ENCODE measurements at regions not wholly inside any gene's neighbourhood (a gene's known extent, or its start where the extent isn't known, plus 50 kb on each side); places are given as distances from the start of the nearest gene placed in this dataset.

- DNase-seq, result no peak
Observed at GRCh38 chr7:52980129-52980528, 55.3 kb upstream of the POM121L12 start.

- no peak for DNase-seq
Observed at GRCh38 chr7:52973126-52973525, 62.3 kb upstream of the POM121L12 start.

GRCh38 chr7:52962402-52963076 is 72.9 kb upstream of the POM121L12 start:
- no peak for DNase-seq

- no peak for DNase-seq
Observed at GRCh38 chr7:52961084-52961483, 74.3 kb upstream of the POM121L12 start.

- no peak for DNase-seq
Observed at GRCh38 chr7:52959878-52960660, 75.4 kb upstream of the POM121L12 start.

GRCh38 chr7:52959336-52959735 is 76.1 kb upstream of the POM121L12 start:
- no peak for DNase-seq

GRCh38 chr7:52958621-52959140 is 76.8 kb upstream of the POM121L12 start:
- no peak for DNase-seq

- DNase-seq, result no peak
Observed at GRCh38 chr7:52956379-52956915, 79.0 kb upstream of the POM121L12 start.

GRCh38 chr7:52955522-52955921 is 79.9 kb upstream of the POM121L12 start:
- DNase-seq, result no peak

GRCh38 chr7:52944921-52945320 is 90.5 kb upstream of the POM121L12 start:
- DNase-seq, result no peak

GRCh38 chr7:52940481-52940880 is 95.0 kb upstream of the POM121L12 start:
- DNase-seq, result no peak

- DNase-seq, result no peak
Observed at GRCh38 chr7:52938455-52939133, 96.8 kb upstream of the POM121L12 start.

- DNase-seq, result no peak
Observed at GRCh38 chr7:52936750-52937149, 98.7 kb upstream of the POM121L12 start.

- no peak for DNase-seq
Observed at GRCh38 chr7:52928591-52928990, 106.8 kb upstream of the POM121L12 start.

GRCh38 chr7:52925332-52925731 is 110.1 kb upstream of the POM121L12 start:
- DNase-seq, result no peak

- no peak for DNase-seq
Observed at GRCh38 chr7:52920977-52921376, 114.5 kb upstream of the POM121L12 start.

GRCh38 chr7:52917982-52918578 is 117.4 kb upstream of the POM121L12 start:
- DNase-seq, result no peak

- no peak for DNase-seq
Observed at GRCh38 chr7:52911795-52912194, 123.6 kb upstream of the POM121L12 start.

- no peak for DNase-seq
Observed at GRCh38 chr7:52911326-52911725, 124.1 kb upstream of the POM121L12 start.

- DNase-seq, result no peak
Observed at GRCh38 chr7:52909935-52910334, 125.5 kb upstream of the POM121L12 start.

GRCh38 chr7:52909131-52909530 is 126.3 kb upstream of the POM121L12 start:
- DNase-seq, result no peak

- DNase-seq, result no peak
Observed at GRCh38 chr7:52897713-52898112, 137.7 kb upstream of the POM121L12 start.

GRCh38 chr7:52897288-52897687 is 138.1 kb upstream of the POM121L12 start:
- DNase-seq, result no peak

Measured in NCI-H2171 (cell line).